ENCODE measurements at regions not wholly inside any gene's neighbourhood (a gene's known extent, or its start where the extent isn't known, plus 50 kb on each side); places are given as distances from the start of the nearest gene placed in this dataset.

GRCh38 chr2:780002-780401, 102.8 kb upstream of the TMEM18 start:
- no peak for FAIRE-seq

- no peak for FAIRE-seq
Measured at GRCh38 chr2:778731-779350, 101.6 kb upstream of the TMEM18 start.

DNA sequence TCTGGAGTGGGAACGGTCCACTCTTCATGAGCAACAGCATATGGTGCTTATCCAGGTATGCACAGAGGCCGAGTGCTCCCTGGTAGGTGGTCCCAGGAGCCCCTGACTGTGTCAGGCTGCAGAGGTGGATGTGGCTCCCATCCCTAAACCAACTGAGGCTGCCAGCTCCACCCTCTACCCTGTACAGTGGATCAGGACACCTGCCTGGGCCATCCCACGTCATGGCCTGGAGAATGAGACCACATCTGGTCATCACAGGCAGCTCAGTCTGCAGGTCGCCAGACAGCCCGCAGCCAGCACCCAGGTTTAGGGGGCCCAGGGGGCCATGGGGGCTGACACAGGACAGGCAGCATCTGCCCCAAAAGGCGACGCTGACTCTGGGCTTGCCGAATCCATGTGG, 100.3 kb upstream of the TMEM18 start:
- FAIRE-seq = no peak

DNA sequence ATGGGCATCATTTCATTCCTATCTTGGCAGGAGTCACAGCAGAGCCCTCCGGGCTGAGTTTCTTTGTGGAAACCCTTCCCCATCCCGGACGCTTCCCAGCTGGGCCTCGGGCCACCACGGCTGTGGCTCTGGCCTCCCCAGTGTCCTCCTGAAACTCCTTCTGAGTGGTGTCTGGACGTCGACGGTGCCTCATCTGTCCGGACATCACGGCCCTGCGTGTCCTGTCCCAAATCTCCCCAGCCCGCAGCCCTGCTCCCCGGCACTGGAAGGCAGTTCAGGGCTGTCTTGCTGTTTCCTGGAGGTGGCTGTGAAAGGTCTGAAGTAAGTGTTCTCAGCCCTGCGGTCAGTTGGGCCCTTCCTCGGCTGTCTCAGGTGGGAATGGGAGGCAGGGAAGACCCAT, 99.8 kb upstream of the TMEM18 start:
- no peak for FAIRE-seq

GRCh38 chr2:776487-776886, 99.3 kb upstream of the TMEM18 start:
- FAIRE-seq = no peak

DNA sequence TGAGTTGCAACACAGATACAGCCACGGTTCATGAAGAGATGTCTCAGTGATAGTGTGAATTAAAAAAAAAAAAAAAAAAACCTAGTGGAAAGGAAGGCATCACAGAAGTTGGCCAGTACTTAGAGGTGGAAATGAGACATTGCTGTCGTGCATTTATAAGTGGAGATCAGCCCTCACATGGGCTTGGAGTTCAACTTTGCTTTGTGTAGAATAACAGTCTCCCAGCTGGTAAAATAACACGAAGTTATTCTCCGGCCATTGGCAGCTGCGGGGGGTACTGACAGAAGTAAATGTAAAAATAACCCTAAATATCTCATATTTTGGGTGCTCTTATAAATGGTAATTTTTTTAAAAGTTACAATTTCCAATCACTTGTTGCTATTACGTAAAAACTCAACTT, 98.8 kb upstream of the TMEM18 start:
- no peak for FAIRE-seq

DNA sequence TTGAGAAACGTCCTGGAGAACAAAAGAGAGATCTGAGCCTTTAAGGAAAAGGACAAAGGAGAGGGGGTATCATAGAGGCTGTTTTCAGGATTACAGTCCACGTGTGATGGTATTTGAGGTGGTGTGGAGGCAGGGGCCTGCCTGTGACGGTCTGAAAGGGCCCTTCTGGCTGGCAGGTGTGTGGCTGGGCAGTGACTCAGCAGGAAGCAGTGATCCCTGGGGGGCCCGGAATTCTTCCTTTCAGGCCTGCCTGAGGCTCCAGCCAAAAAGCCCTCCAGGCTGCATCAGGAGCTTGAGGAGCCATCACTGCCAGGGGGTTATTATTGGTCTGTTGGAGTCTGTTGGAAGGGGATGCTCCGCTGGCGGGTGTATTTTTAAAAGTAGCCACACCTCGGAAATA, 97.2 kb upstream of the TMEM18 start:
- FAIRE-seq = no peak

GRCh38 chr2:773256-774160, 96.3 kb upstream of the TMEM18 start:
- no peak for FAIRE-seq

GRCh38 chr2:771538-771937, 94.3 kb upstream of the TMEM18 start:
- no peak for FAIRE-seq

GRCh38 chr2:770776-771175, 93.6 kb upstream of the TMEM18 start:
- FAIRE-seq = no peak

DNA sequence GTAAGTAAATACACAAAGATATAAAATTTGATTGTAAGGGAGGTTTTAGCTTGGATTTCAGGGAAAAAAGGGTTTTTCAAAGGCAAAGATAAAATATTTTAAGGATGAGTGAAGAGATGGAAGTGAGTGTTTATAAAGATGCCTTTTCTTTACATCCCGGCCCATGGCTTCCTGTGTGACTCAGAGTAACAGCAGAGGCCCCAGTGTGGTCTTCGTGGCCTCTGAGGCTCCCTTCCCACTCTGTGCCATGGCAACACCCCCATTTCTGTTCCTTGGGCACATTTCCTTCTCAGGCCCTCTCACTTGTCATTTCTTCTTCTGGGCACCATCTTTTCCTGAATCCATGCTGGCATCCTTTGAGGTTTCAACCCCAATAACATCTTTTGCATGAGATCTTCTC, 92.6 kb upstream of the TMEM18 start:
- no peak for FAIRE-seq

- FAIRE-seq = no peak
Measured at GRCh38 chr2:768451-768850, 91.2 kb upstream of the TMEM18 start.

- FAIRE-seq = no peak
Measured at GRCh38 chr2:767944-768343, 90.7 kb upstream of the TMEM18 start.

- FAIRE-seq = no peak
Measured at GRCh38 chr2:767440-767839, 90.2 kb upstream of the TMEM18 start.

- FAIRE-seq = no peak
Measured at GRCh38 chr2:766255-766654, 89.0 kb upstream of the TMEM18 start.

DNA sequence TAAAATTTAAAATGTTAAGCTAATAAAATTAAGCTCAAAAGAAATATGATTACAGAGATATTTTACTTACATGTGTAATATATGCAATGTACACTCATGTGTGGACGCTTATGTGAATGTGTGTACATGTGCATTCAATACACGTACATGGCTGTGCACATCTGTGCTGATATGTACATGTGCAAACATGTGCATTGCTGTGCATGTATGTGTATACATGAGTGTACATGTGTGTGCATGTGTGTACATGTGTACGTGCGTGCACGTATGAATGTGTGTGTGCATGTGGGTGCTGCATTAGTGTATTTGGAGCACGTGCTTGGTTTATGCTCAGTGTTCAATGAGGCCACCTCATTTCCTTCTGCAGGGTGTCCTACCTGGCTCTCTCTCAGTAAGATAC, 88.2 kb upstream of the TMEM18 start:
- FAIRE-seq = no peak

GRCh38 chr2:763766-764525, 86.7 kb upstream of the TMEM18 start:
- no peak for FAIRE-seq

GRCh38 chr2:762646-763045, 85.4 kb upstream of the TMEM18 start:
- FAIRE-seq = no peak

GRCh38 chr2:761384-761783, 84.2 kb upstream of the TMEM18 start:
- no peak for FAIRE-seq

- no peak for FAIRE-seq
Measured at GRCh38 chr2:760001-760400, 82.8 kb upstream of the TMEM18 start.

DNA sequence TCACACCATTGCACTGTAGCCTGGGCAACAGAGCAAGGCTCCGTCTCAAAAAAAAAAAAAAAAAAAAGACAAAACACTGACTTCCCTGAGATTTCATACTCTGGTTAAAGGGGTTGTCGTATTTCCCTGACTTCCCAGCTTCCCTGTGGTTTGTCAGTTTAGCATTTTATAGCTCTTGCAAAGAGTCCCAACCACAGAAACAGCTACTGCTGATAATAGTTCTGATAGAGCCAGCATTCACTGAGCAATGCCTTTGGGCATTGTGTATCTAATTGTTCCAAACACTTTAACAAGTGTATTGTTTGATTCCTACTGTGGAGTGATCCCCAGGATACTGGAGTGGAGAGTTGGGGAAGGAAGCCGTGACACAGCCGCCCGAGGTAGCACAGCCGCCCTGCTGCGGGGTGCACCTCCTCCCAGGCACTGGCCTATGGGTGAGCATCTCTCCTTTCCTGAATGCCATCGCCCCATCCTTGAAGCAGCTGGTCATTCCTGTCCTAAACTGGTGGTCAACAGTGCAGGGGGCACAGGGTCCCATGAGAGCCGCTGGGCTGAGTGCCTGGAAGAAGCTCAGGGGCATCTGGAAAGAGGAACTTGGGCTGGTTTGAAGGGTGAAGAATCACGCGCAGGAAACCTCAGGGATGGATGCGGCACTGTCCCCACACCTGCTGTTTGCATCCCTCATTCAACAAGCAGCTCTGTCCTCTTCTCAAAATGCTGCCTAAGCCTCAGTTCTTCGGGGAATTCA, 81.0 kb upstream of the TMEM18 start:
- FAIRE-seq = no peak

- FAIRE-seq = no peak
Measured at GRCh38 chr2:753123-753522, 75.9 kb upstream of the TMEM18 start.

DNA sequence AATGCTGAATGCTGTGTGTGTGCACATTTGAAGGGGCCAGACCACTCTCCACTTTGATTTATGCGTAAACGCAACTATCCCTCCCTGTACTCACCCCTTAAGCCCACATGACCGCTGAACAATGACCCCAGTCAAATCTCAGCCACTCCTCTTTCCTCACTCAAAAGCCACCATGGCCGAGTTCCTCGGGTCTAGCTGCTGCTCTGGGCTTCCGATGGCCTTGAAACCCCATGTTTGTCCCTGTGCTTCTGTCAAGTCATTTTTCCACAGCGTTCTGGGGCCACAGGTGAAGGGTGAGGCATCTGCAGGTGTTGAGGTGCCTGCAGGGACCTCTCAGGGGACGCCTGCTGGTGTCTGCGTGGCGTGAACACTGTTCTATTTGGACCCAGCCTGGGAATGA, 74.3 kb upstream of the TMEM18 start:
- FAIRE-seq = no peak

Data from TTC549 (cell line).